ENCODE measurements at regions not wholly inside any gene's neighbourhood (a gene's known extent, or its start where the extent isn't known, plus 50 kb on each side); places are given as distances from the start of the nearest gene placed in this dataset.

GRCh38 chr21:35352066-35352770 is 303.1 kb upstream of the RUNX1 start:
- DNase-seq, result no peak

- DNase-seq, result no peak
These were observed 302.3 kb upstream of the RUNX1 start for GRCh38 chr21:35351434-35351833.

GRCh38 chr21:35350965-35351364 is 301.9 kb upstream of the RUNX1 start:
- DNase-seq, result no peak

- DNase-seq, result no peak
These were observed 300.4 kb upstream of the RUNX1 start for GRCh38 chr21:35349376-35350080.

GRCh38 chr21:35348686-35349085 is 299.6 kb upstream of the RUNX1 start:
- no peak for DNase-seq

- DNase-seq, result no peak
These were observed 297.6 kb upstream of the RUNX1 start for GRCh38 chr21:35346697-35347096.

- DNase-seq, result no peak
These were observed 296.9 kb upstream of the RUNX1 start for GRCh38 chr21:35345954-35346353.

- DNase-seq, result no peak
These were observed 295.5 kb upstream of the RUNX1 start for GRCh38 chr21:35344582-35344981.

GRCh38 chr21:35343046-35343819 is 294.1 kb upstream of the RUNX1 start:
- DNase-seq, result no peak

GRCh38 chr21:35342440-35342839 is 293.3 kb upstream of the RUNX1 start:
- no peak for DNase-seq

- DNase-seq, result no peak
These were observed 291.2 kb upstream of the RUNX1 start for GRCh38 chr21:35340273-35340672.

GRCh38 chr21:35338881-35339632 is 290.0 kb upstream of the RUNX1 start:
- no peak for DNase-seq

- DNase-seq, result no peak
These were observed 289.2 kb upstream of the RUNX1 start for GRCh38 chr21:35338281-35338680.

GRCh38 chr21:35337573-35337972 is 288.5 kb upstream of the RUNX1 start:
- DNase-seq, result no peak

GRCh38 chr21:35336534-35336933 is 287.4 kb upstream of the RUNX1 start:
- no peak for DNase-seq

GRCh38 chr21:35335951-35336446 is 286.9 kb upstream of the RUNX1 start:
- no peak for DNase-seq

- no peak for DNase-seq
These were observed 284.9 kb upstream of the RUNX1 start for GRCh38 chr21:35333831-35334618.

GRCh38 chr21:35332841-35333426 is 283.8 kb upstream of the RUNX1 start:
- no peak for DNase-seq

GRCh38 chr21:35329940-35330660 is 281.0 kb upstream of the RUNX1 start:
- no peak for DNase-seq

- DNase-seq, result no peak
These were observed 279.9 kb upstream of the RUNX1 start for GRCh38 chr21:35328856-35329455.
